ENCODE measurements at regions not wholly inside any gene's neighbourhood (a gene's known extent, or its start where the extent isn't known, plus 50 kb on each side); places are given as distances from the start of the nearest gene placed in this dataset.

- TF ChIP-seq CTCF (conservative IDR thresholded peaks at IDR 0.05) (no peak), EZH2 (IDR thresholded peaks at IDR 0.05; ENCODE audit: low read depth) (no peak)
These were observed 245.9 kb upstream of the DDHD1 start for GRCh38 chr14:53399057-53399456.
